Panc1 (cell line): ENCODE measurements at regions not wholly inside any gene's neighbourhood (a gene's known extent, or its start where the extent isn't known, plus 50 kb on each side); places are given as distances from the start of the nearest gene placed in this dataset.

Experiments used
- CTCF ChIP-seq: fragments of 450-650 bp; IDR thresholded peaks from 2 replicates; pipeline ENCODE4 v1.5.1; 2017; ENCODE audit warnings: mild to moderate bottlenecking
- POLR2AphosphoS5 ChIP-seq: IDR thresholded peaks from 2 replicates; pipeline ENCODE4 v1.6.1; 2012; ENCODE audit warnings: mild to moderate bottlenecking, low read depth, low read length, moderate library complexity
- REST ChIP-seq, 2 experiments: IDR thresholded peaks; 2 replicates each; pipeline ENCODE4 v1.6.1; 2011 to 2012; ENCODE audit warnings: low read depth in 2 of 2, control low read depth in 1 of 2, low read length in 1 of 2, mild to moderate bottlenecking in 1 of 2, moderate library complexity in 1 of 2; ENCODE audit not compliant: insufficient read depth in 1 of 2
- SIN3A ChIP-seq: IDR thresholded peaks from 2 replicates; pipeline ENCODE4 v1.6.1; 2012; ENCODE audit warnings: low read depth, mild to moderate bottlenecking, low read length, moderate library complexity, borderline replicate concordance; ENCODE audit not compliant: insufficient read depth
- TCF7L2 ChIP-seq: IDR thresholded peaks from 2 replicates; pipeline ENCODE4 v1.6.1; 2011; ENCODE audit warnings: mild to moderate bottlenecking, low read depth, low read length, inconsistent platforms

- TF ChIP-seq CTCF (no peak), REST (IDR thresholded peaks at IDR 0.05; ENCODE audit: insufficient read depth in 1 of 2, low read depth in 2 of 2, low read length in 1 of 2) (no peak), POLR2AphosphoS5 (no peak), TCF7L2 (no peak), SIN3A (no peak)
Observed at GRCh38 chr10:14409247-14409646, 78.5 kb upstream of the FRMD4A start.
